ENCODE measurements at regions not wholly inside any gene's neighbourhood (a gene's known extent, or its start where the extent isn't known, plus 50 kb on each side); places are given as distances from the start of the nearest gene placed in this dataset.

- 80 to 100% methylated on average over 2 to 7 of the region's 7 CpGs for WGBS, 2 donors (ENCODE audit: low coverage in 1 of 2)
- Histone ChIP-seq H3K27ac (no peak overlapping the region), H3K9me3 (no peaks in the 10 kb centered on the region), H3K4me1 (peaks cover 0 to 11% (median 0%) of the 10 kb centered on the region in 4 donors), H3K27me3 (no peaks in the 10 kb centered on the region), H3K36me3 (no peaks in the 10 kb centered on the region), H3K4me3 (no peak overlapping the region)
- intact Hi-C loops (cut with DNase I; ENCODE audit: low total_unique reads), result no loop called here
- no peak for TF ChIP-seq CTCF (IDR thresholded peaks at IDR 0.05)
- no peak for TF ChIP-seq EP300 (IDR thresholded peaks at IDR 0.05; ENCODE audit: low read depth)
- no peak for TF ChIP-seq POLR2A (IDR thresholded peaks at IDR 0.05)
- TF ChIP-seq POLR2AphosphoS5 (IDR thresholded peaks at IDR 0.05), result no peak
- no peak for DNase-seq
- in situ Hi-C loops (cut with MboI; ENCODE audit: low pct_ligation_motif_present in 1 of 4, low pct_unique_long_range_greater_than_20kb in 1 of 4, low sequenced_read_pairs in 3 of 4), result loop anchor here in 1 of 4 donors (10.0 kb wide), 1 partner anchor 95 kb away; no protein-coding TSS in a partner anchor
Observed at GRCh38 chr16:5509336-5509735, 411.7 kb upstream of the EEF2KMT start.

- H3K4me3 ChIP-seq, result no peak overlapping the region
- intact Hi-C loops (cut with DNase I; ENCODE audit: low total_unique reads), result no loop called here
- in situ Hi-C loops (cut with MboI; ENCODE audit: low pct_ligation_motif_present in 1 of 4, low pct_unique_long_range_greater_than_20kb in 1 of 4, low sequenced_read_pairs in 3 of 4), result loop anchor here in 1 of 4 donors (10.0 kb wide), 1 partner anchor 96 kb away; no protein-coding TSS in a partner anchor
- no peaks in the 10 kb centered on the region for H3K36me3 ChIP-seq
- no peak for DNase-seq
- no peaks in the 10 kb centered on the region for H3K9me3 ChIP-seq
- H3K27ac ChIP-seq, result no peak overlapping the region
- TF ChIP-seq EP300 (IDR thresholded peaks at IDR 0.05; ENCODE audit: low read depth) (no peak), POLR2A (IDR thresholded peaks at IDR 0.05) (no peak), POLR2AphosphoS5 (IDR thresholded peaks at IDR 0.05) (no peak), CTCF (IDR thresholded peaks at IDR 0.05) (no peak)
- WGBS, 2 donors (ENCODE audit: low coverage in 1 of 2), result 60% methylated on average over 6 of the region's 6 CpGs; no CpG with 5 or more reads in 1 of the 2 donors
- no peaks in the 10 kb centered on the region for H3K27me3 ChIP-seq
- peaks cover 0 to 11% (median 0%) of the 10 kb centered on the region in 4 donors for H3K4me1 ChIP-seq
Observed at GRCh38 chr16:5508371-5508770, 410.8 kb upstream of the EEF2KMT start.

GRCh38 chr16:5506021-5506420 lies 408.4 kb upstream of the EEF2KMT start:
- 65 to 79% methylated on average over 4 to 7 of the region's 7 CpGs for WGBS, 2 donors (ENCODE audit: low coverage in 1 of 2)
- Histone ChIP-seq H3K9me3 (no peaks in the 10 kb centered on the region), H3K27ac (no peak overlapping the region), H3K4me1 (peaks cover 0 to 11% (median 0%) of the 10 kb centered on the region in 4 donors), H3K36me3 (no peaks in the 10 kb centered on the region), H3K27me3 (no peaks in the 10 kb centered on the region), H3K4me3 (no peak overlapping the region)
- intact Hi-C loops (cut with DNase I; ENCODE audit: low total_unique reads), result no loop called here
- in situ Hi-C loops (cut with MboI; ENCODE audit: low pct_ligation_motif_present in 1 of 4, low pct_unique_long_range_greater_than_20kb in 1 of 4, low sequenced_read_pairs in 3 of 4), result loop anchor here in 1 of 4 donors (10.0 kb wide), 1 partner anchor 99 kb away; no protein-coding TSS in a partner anchor
- no peak for DNase-seq
- no peak for TF ChIP-seq POLR2A (IDR thresholded peaks at IDR 0.05)
- no peak for TF ChIP-seq EP300 (IDR thresholded peaks at IDR 0.05; ENCODE audit: low read depth)
- TF ChIP-seq CTCF (IDR thresholded peaks at IDR 0.05), result no peak
- TF ChIP-seq POLR2AphosphoS5 (IDR thresholded peaks at IDR 0.05), result no peak

- Histone ChIP-seq H3K4me1 (peaks cover 0 to 11% (median 0%) of the 10 kb centered on the region in 4 donors), H3K4me3 (no peak overlapping the region), H3K36me3 (no peaks in the 10 kb centered on the region), H3K9me3 (no peaks in the 10 kb centered on the region), H3K27ac (no peak overlapping the region), H3K27me3 (no peaks in the 10 kb centered on the region)
- DNase-seq, result no peak
- 60 to 63% methylated on average over 1 to 6 of the region's 6 CpGs for WGBS, 2 donors (ENCODE audit: low coverage in 1 of 2)
- intact Hi-C loops (cut with DNase I; ENCODE audit: low total_unique reads) (no loop called here), in situ Hi-C loops (cut with MboI; ENCODE audit: low pct_ligation_motif_present in 1 of 4, low pct_unique_long_range_greater_than_20kb in 1 of 4, low sequenced_read_pairs in 3 of 4) (loop anchor here in 1 of 4 donors (10.0 kb wide), 1 partner anchor 100 kb away; no protein-coding TSS in a partner anchor)
- TF ChIP-seq POLR2AphosphoS5 (IDR thresholded peaks at IDR 0.05) (no peak), POLR2A (IDR thresholded peaks at IDR 0.05) (no peak), CTCF (IDR thresholded peaks at IDR 0.05) (no peak), EP300 (IDR thresholded peaks at IDR 0.05; ENCODE audit: low read depth) (no peak)
Observed at GRCh38 chr16:5505091-5505887, 407.7 kb upstream of the EEF2KMT start.

Measured in transverse colon (tissue), 4 donors.